H1 (cell line): ENCODE measurements at regions not wholly inside any gene's neighbourhood (a gene's known extent, or its start where the extent isn't known, plus 50 kb on each side); places are given as distances from the start of the nearest gene placed in this dataset.

ENCODE experiments used
- CHD7 ChIP-seq: fragments of 300-600 bp; sonication (generic); IDR thresholded peaks from 2 replicates; pipeline ENCODE4 v1.7.1; 2012; ENCODE audit warnings: low read length, moderate library complexity, mild to moderate bottlenecking, inconsistent platforms; ENCODE audit not compliant: insufficient replicate concordance
- EZH2 ChIP-seq: fragments of 200-600 bp; sonication (generic); IDR thresholded peaks from 2 replicates; pipeline ENCODE4 v1.7.1; 2012; ENCODE audit warnings: low read depth, mild to moderate bottlenecking, moderate library complexity, low read length, inconsistent platforms; ENCODE audit not compliant: severe bottlenecking
- RFX5 ChIP-seq: IDR thresholded peaks from 2 replicates; pipeline ENCODE4 v1.6.1; 2011; ENCODE audit warnings: low read depth, low read length, improper control_type of control experiment, borderline replicate concordance
- RXRA ChIP-seq: IDR thresholded peaks from 2 replicates; pipeline ENCODE4 v1.6.1; 2011; ENCODE audit warnings: low read depth, mild to moderate bottlenecking, low read length, moderate library complexity; ENCODE audit not compliant: insufficient read depth

DNA sequence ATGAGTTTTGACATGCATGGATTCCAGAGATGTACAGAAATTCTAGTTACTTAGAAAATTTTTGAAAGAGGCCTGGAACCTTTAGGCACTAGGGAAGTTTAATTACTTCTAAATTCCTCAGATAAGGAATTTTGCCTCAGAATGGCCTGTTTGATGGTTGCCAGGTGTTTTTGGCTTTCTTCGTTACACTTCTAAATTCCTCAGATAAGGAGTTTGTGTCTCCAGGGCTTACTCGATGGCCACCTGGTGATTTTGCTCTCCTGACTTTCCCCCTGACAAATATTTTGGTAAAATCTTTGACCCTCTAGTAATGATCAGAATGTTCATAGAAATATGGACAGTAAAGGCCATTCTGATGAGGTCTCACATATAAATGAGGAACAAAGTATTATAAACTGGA lies 64.3 kb downstream of the BEX3 start (continued):
- TF ChIP-seq CHD7 (no peak), EZH2 (no peak), RXRA (no peak), RFX5 (no peak)
